Chondrocyte (in vitro differentiated cells): ENCODE measurements at regions not wholly inside any gene's neighbourhood (a gene's known extent, or its start where the extent isn't known, plus 50 kb on each side); places are given as distances from the start of the nearest gene placed in this dataset.

Source experiments
- DNase-seq: peaks from one replicate; pipeline ENCODE4 v3.0.0; 2021; ENCODE audit warnings: mixed read lengths, low spot score
- H3K27ac Mint-ChIP-seq: one replicate; pipeline ENCODE4 v1.8.0; 2021; ENCODE audit warnings: mild to moderate bottlenecking, moderate library complexity, mixed read lengths; ENCODE audit not compliant: unreplicated experiment
- H3K27me3 Mint-ChIP-seq: 2 replicates; pipeline ENCODE4 v1.8.0; 2021; ENCODE audit warnings: low read depth, mixed read lengths
- H3K36me3 Mint-ChIP-seq: 2 replicates; pipeline ENCODE4 v1.8.0; 2021; ENCODE audit warnings: low read depth, mixed read lengths
- H3K4me1 Mint-ChIP-seq: 2 replicates; pipeline ENCODE4 v1.8.0; 2021; ENCODE audit warnings: low read depth, mild to moderate bottlenecking, mixed read lengths
- H3K4me3 Mint-ChIP-seq: one replicate; pipeline ENCODE4 v1.8.0; 2021; ENCODE audit warnings: mild to moderate bottlenecking, moderate library complexity, mixed read lengths; ENCODE audit not compliant: unreplicated experiment
- H3K9me3 Mint-ChIP-seq: 2 replicates; pipeline ENCODE4 v1.8.0; 2021; ENCODE audit warnings: low read depth, mixed read lengths
- TF ChIP-seq, protein P1 (sequence below): fragments of 200-600 bp; sonication (generic); IDR thresholded peaks from 2 replicates; pipeline ENCODE4 v1.5.0; 2021; ENCODE audit warnings: antibody characterized with exemption, mild to moderate bottlenecking, moderate library complexity

GRCh38 chr13:39884166-39884565, 228.7 kb downstream of the COG6 start:
- Mint-ChIP-seq H3K36me3 (peaks cover 9% of the 10 kb centered on the region), H3K4me1 (peaks cover 23% of the 10 kb centered on the region), H3K27me3 (no peaks in the 10 kb centered on the region), H3K27ac (no peak overlapping the region), H3K4me3 (no peak overlapping the region), H3K9me3 (peaks cover 35% of the 10 kb centered on the region)
- DNase-seq: no peak
- TF ChIP-seq, protein P1, sequence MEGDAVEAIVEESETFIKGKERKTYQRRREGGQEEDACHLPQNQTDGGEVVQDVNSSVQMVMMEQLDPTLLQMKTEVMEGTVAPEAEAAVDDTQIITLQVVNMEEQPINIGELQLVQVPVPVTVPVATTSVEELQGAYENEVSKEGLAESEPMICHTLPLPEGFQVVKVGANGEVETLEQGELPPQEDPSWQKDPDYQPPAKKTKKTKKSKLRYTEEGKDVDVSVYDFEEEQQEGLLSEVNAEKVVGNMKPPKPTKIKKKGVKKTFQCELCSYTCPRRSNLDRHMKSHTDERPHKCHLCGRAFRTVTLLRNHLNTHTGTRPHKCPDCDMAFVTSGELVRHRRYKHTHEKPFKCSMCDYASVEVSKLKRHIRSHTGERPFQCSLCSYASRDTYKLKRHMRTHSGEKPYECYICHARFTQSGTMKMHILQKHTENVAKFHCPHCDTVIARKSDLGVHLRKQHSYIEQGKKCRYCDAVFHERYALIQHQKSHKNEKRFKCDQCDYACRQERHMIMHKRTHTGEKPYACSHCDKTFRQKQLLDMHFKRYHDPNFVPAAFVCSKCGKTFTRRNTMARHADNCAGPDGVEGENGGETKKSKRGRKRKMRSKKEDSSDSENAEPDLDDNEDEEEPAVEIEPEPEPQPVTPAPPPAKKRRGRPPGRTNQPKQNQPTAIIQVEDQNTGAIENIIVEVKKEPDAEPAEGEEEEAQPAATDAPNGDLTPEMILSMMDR: no peak

- H3K4me3 Mint-ChIP-seq: no peak overlapping the region
- H3K36me3 Mint-ChIP-seq: peaks cover 9% of the 10 kb centered on the region
- H3K27ac Mint-ChIP-seq: no peak overlapping the region
- DNase-seq: no peak
- peaks cover 27% of the 10 kb centered on the region for H3K4me1 Mint-ChIP-seq
- H3K27me3 Mint-ChIP-seq: no peaks in the 10 kb centered on the region
- TF ChIP-seq, protein P1: no peak
- H3K9me3 Mint-ChIP-seq: peaks cover 35% of the 10 kb centered on the region
Measured at GRCh38 chr13:39886336-39886735, 230.9 kb downstream of the COG6 start.

DNA sequence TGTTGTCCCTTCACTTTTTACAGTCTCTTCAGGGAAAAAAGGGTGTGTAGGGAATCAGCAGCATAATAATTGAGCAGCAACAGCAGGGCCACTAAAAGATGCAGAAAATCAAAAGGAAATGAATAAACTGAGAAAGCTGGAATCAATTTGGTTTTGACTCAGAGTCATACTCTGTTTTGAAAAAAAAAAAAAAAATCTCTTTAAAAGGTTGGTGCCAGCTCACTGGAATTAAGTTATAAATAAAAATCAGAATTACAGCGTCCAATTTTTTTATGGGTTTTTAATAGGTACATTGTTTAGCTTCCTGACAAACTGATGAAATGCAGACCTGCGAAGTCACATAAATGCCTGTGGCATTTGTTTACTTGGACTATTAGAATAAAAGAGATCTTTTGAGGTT, 231.9 kb downstream of the COG6 start:
- Mint-ChIP-seq H3K27ac (no peak overlapping the region), H3K4me3 (no peak overlapping the region), H3K9me3 (peaks cover 30% of the 10 kb centered on the region), H3K27me3 (no peaks in the 10 kb centered on the region), H3K36me3 (peaks cover 9% of the 10 kb centered on the region), H3K4me1 (peaks cover 16% of the 10 kb centered on the region)
- DNase-seq: no peak
- TF ChIP-seq, protein P1: no peak

DNA sequence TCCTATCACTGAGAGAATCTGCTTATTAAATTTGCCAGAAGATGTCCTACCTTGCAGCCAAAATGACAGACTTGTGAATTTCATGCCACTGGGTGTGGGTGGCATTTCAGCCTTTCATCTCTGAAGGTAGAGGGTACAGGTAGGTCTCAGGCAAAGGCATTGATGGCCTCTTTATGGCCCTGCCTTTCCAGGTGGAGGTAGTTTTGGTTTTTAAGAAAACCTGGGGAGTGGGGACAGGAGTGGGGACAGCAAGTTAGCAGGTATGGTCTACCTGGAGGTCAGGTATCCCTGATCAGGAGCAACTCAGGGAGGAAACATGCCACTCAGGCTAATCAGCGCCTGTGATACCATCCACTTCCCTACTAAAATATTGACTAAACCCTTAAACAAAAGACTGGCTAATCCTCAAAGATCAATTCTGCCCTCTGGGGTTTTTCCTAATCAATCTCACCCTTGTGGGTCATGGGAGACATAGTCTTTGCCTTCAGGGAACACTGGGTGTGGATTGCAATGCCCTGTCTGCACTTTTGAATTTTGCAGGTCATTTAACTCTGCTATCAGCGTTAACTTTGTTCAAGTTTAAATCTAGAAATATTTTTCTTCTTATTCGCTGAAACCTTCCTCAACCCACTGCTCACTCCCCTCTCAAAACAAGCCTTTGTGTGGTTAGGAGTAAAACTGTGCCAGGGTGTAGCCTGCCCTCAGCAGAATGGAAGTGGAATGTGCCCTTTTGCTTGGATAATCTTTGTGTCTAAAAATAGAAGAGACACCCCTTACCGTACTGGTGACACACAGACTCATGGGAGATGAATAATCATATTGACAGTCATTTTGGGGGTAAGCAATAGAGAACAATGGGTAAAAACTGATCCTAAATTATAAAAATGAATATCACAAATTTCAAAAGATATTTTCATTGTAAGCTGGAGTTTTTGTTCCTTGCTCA, 233.7 kb downstream of the COG6 start:
- peaks cover 3% of the 10 kb centered on the region for H3K36me3 Mint-ChIP-seq
- H3K4me1 Mint-ChIP-seq: peaks cover 17% of the 10 kb centered on the region
- peaks cover 13% of the 10 kb centered on the region for H3K9me3 Mint-ChIP-seq
- no peaks in the 10 kb centered on the region for H3K27me3 Mint-ChIP-seq
- DNase-seq: no peak
- TF ChIP-seq, protein P1: no peak
- H3K4me3 Mint-ChIP-seq: no peak overlapping the region
- H3K27ac Mint-ChIP-seq: peak overlapping the region; percentile 13

DNA sequence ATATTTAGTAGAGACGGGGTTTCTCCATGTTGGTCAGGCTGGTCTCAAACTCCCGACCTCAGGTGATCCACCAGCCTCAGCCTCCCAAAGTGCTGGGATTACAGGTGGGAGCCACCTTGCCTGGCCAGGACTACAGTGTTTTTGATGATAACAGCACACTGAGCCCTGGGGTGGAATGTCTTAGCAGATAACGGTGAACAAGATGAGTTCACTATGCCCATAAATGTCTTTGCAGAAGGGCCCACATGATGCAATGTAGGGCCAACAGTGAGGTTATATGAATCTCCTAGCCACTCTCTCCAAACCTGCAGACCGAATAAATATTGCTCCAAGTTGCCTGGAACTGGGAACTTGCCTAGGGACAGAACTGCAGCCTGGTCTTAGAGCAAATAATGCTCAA, 235.1 kb downstream of the COG6 start:
- TF ChIP-seq, protein P1: no peak

More for the DNA sequence above, 235.1 kb downstream of the COG6 start:
- H3K36me3 Mint-ChIP-seq: no peaks in the 10 kb centered on the region
- H3K27ac Mint-ChIP-seq: no peak overlapping the region
- H3K9me3 Mint-ChIP-seq: peaks cover under 1% of the 10 kb centered on the region
- no peaks in the 10 kb centered on the region for H3K27me3 Mint-ChIP-seq
- DNase-seq: no peak
- peaks cover 31% of the 10 kb centered on the region for H3K4me1 Mint-ChIP-seq
- H3K4me3 Mint-ChIP-seq: no peak overlapping the region
